ENCODE measurements at regions not wholly inside any gene's neighbourhood (a gene's known extent, or its start where the extent isn't known, plus 50 kb on each side); places are given as distances from the start of the nearest gene placed in this dataset.

DNA sequence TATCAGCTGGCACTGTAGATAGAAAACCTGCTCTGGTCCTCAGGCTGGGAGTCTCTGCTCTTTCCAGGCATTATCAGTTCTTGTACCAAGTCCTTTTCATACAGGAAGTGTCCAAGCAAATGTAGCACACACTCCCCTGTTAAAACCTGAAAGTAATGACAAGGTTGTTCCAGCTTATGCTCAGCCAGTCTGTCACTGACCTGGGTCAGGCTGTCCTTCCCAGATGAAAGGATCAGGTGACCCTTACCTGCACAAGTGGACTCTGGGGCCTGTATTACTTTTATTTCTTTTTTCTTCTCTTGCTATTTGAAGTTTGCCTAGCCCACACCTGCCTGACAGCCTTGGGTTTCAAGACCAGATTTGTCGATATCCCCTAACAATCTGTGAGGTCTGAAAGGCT lies 156.3 kb upstream of the SESN3 start:
- no peak for DNase-seq (ENCODE audit: low spot score)

DNA sequence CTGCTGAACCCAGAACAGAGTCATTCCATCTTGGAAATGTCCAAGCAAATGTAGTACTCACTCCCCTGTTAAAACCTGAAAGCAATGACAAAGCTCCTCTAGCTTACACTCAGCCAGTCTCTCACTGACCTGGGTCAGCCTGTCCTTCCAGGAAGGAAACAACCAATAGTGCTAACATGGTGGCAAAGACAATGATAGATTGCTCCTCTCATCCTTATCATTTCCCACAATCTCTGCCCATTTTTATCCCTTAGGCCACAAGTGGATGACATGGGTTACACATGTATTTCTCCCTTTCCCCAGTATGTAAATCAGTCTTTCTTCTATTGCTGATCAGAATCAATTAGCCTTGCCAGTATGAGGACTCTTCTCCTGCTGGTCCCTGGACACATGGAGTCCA lies 154.6 kb upstream of the SESN3 start:
- no peak for DNase-seq (ENCODE audit: low spot score)

GRCh38 chr11:95379479-95379878 lies 148.5 kb upstream of the SESN3 start:
- no peak for DNase-seq (ENCODE audit: low spot score)

DNA sequence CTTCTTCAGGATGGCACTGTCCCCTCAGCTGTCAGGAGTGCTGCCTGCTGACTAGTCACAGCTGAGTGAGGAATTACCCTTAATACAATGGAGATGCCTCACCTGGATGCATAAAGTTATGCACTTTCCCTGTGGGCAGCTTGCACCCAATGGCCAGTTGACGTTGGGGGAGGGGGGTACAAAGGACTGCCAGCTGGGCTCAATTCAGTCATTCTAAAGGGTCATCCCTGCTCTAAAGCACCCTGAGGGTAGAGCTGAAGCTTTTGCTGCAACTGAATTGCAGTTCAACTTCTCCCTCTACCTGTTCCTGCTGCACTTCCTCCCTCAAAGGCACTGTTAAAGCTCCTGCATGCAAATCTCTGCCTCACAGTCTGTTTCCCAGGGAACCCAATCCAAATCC lies 147.8 kb upstream of the SESN3 start:
- DNase-seq (ENCODE audit: low spot score) = no peak

DNA sequence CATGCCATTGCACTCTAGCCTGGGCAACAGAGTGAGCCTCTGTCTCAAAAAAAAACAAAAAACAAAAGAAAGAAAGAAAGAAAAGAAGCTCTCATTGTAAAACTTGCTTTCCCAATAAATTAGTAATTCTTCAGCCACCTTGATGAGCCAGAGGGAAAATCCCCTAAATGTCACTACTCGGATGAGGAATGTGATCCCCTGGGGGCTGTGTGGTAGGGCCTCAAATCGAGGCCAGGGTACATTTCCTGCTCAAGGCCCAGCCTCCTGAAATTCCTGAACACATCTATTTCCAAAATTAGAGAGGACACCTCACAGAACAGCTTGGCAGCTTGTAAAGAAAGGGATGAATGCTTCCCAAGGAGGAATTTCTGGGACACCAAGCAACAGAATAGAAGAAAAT lies 147.1 kb upstream of the SESN3 start:
- DNase-seq (ENCODE audit: low spot score) = no peak

DNA sequence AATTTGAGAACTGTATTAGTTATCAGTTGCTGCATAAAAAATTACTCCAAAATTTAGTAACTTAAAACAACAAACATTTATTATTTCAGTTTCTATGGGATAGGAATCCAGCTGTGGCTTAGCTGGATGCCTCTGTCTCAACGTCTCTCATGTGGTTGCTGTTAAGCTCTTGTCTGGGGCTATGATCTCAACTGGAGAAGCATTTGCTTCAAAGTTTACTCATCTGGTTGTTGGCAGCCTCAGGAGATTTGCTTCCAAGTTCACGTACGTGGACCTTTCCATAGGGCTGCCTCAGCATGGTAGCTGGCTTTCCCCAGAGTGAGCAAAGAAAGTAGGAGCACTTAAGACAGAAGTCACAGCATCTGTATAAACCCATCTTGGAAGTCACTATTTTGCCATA lies 144.9 kb upstream of the SESN3 start:
- no peak for DNase-seq (ENCODE audit: low spot score)

DNA sequence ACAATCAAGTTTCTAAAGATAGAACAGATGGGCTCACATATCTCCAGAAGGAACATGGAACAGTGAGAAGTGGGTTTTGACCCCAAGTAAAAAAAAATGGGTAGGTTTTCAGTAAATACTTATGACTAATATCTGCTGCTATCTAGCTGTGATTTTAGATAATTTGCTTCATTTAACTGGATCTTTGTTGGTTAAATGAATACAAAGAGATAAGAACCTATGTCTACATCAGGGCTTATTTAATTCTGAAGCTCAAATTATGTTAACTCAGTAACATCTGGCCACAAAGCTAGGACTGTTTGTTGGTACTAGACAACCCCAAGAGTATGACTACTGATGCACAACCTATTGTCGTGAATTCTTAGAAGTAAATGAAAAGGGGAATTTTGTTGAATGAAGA lies 144.4 kb upstream of the SESN3 start:
- no peak for DNase-seq (ENCODE audit: low spot score)

- no peak for DNase-seq (ENCODE audit: low spot score)
These were observed 143.1 kb upstream of the SESN3 start for GRCh38 chr11:95374105-95374504.

DNA sequence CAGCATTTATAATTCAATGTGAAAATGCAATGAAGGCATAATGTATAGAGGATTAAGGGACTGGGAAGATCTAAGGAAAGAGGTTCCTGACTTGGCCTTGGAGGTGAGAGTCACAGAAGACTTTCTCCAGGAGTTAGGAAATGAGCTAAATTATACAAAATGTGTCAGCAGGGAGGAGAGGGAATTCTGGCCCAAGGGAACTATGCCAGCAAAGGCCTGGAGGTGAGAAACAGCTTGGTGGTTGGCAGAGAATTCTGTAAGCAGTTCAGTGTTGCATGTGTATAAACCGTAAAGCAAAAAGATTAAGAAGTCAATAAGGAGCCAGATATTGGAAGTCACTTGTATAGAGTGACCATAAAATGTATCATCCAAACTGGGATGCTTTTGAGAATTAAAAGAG lies 142.2 kb upstream of the SESN3 start:
- no peak for DNase-seq (ENCODE audit: low spot score)

DNA sequence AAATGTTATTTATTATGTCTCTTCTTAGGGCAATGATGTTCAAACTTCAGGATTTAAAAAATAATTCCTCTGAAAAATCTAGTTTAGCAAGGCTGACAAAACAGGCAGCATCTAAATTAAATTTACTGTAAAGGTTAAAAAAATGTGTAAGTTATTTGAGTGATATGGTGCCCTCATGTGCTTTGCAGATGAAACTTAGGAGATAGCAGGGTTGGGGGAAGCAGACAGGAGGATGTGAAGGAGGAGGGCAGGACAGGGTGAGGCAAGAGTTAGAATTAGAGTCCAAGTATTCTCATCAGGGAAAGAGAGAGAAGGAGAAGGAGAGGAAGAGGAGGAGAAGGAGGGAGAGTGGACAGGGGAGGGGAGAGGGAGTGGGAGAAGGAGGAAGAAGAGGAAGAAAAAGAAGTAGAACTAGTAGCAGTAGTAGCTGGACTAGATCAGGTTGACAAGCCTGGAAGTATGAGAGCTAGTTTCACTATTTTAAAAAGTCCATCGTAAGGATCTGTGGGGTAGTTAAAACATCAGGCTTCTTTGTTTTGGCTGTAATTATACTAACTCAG lies 141.2 kb upstream of the SESN3 start:
- DNase-seq (ENCODE audit: low spot score) = no peak

DNA sequence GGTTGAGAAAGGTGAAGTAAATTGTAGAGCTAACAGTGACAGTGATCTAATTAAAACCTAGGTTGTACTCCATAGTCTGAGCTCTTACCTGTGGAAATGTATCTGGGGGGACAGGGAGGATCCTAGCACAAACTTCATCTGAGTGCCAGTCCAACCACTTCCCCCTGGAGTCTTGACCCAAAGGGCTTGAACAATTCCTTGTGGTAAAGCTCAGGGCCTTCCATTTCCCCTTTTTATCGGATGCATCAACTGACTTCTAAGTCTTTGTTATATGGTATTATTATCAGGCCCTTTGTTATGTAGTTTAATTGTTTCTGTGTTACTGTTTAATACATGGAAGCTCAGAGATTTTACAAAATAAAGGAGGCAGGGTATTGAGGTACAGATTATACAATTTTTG lies 140.2 kb upstream of the SESN3 start:
- no peak for DNase-seq (ENCODE audit: low spot score)

- DNase-seq (ENCODE audit: low spot score) = no peak
These were observed 136.7 kb upstream of the SESN3 start for GRCh38 chr11:95367726-95368125.

GRCh38 chr11:95365348-95365747 lies 134.3 kb upstream of the SESN3 start:
- no peak for DNase-seq (ENCODE audit: low spot score)

DNA sequence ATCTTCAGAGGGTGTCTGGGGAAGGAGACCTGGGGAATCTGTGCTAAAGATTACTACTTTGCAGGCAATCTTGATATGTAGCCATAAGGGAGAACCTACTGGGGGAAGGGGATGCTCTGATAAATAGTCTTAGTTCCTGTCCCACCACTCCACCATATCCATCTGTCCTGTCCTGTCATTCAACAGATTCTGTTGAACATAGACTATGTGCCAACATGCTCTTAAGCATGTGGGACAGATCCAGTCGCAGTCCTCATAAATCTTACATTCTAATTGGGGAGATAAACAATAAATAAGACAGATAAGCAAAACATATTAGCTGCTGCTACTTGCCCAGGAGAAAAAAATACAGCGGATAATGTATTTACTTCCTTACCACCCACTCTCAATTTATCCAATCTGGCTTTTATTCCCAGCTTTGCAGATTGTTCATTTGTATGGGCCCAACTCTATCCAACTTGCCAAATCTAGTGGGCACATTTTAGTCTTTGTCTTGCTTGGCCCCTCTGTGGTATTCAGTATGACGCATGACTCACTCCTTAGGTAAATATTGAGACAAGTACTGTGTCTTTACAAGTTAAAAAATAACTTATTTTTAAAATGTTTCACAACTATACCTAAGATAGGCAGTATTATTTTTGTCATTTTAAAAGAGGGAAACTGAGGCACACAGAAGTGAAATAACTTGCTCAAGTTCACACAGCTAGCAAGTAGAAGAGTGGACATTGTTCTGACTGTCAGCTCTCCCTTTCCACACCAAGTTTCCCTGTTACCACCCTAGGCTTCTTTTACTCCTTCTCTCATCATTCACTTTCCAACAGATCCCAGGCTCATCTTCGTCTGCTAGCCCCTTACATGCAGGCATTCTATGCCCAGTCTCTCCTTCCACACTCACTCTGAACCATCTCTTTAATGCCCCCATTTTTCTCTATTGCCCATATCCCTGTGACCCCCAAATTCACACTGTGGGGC lies 133.6 kb upstream of the SESN3 start:
- DNase-seq (ENCODE audit: low spot score) = no peak

- no peak for DNase-seq (ENCODE audit: low spot score)
These were observed 132.7 kb upstream of the SESN3 start for GRCh38 chr11:95363708-95364107.

GRCh38 chr11:95363164-95363563 lies 132.2 kb upstream of the SESN3 start:
- DNase-seq (ENCODE audit: low spot score) = no peak

DNA sequence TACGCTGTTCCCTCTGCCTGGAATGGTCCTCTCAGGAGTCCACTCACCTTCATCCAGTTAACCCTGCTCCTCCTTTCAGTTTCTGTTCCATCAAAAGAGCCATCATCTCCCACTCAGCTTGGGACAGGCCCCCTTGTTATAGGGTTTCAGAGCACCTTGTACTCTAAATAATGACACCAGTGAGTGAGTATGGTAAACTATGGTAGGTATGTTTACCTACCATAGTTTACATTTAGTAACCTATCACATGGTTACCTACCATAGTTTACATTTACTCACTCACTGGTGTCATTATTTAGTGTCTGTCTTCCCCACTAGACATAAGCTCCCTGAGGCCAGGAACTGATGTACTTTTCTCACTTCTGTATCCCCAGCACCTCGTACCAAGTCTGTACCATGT lies 130.2 kb upstream of the SESN3 start:
- no peak for DNase-seq (ENCODE audit: low spot score)

DNA sequence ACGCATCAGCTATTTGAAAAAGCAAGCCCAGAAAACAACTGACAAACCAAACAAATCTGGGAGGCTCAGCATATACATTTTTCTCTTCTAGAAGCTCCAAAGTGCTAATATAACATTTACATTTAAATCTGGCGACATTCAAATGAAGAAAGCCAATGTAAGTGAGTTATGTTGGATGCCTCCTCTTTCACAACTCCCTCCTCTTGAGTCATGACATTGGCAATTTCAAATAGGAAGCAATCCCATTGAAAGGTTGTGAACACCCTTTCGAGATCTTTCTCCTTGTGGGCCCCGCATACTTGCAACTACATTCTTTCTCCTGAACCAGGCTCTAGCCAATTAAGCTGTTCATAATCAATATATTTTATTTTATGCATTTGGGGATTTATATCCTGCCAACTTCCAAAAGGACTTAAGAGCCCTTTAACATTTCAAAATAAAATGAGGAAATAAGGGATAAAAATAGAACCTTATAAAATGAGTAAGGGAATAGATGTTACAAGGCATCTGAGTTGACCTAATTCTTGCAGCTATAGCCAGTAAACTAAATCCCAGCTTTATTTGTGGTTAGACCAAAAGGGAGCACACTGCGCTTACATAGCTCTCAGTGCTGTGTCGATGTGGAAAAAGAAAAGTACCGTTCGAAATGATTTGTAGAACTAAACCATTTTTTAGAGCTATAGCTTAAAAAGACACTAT lies 129.5 kb upstream of the SESN3 start:
- no peak for DNase-seq (ENCODE audit: low spot score)

DNA sequence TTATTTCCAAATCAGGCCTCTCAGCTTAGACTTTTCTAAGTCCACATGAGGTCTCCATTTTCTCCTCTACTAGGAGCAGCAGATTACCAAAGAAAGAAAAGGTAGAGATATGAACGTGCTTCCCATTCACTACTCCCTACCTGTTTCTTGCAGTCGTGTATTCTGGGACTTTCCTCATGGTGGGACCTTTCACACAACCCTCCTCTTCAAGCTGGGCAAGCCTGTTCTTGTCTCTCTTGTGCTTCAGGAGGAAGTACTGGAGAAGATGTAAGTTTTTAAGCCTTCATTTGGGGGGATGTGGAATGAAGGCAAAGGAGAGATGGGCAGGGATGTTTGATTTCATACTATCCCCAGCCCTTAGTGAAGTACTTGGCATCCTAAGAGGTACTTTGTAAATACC lies 128.8 kb upstream of the SESN3 start:
- DNase-seq (ENCODE audit: low spot score) = no peak

- DNase-seq (ENCODE audit: low spot score) = no peak
These were observed 128.3 kb upstream of the SESN3 start for GRCh38 chr11:95359341-95359663.

DNA sequence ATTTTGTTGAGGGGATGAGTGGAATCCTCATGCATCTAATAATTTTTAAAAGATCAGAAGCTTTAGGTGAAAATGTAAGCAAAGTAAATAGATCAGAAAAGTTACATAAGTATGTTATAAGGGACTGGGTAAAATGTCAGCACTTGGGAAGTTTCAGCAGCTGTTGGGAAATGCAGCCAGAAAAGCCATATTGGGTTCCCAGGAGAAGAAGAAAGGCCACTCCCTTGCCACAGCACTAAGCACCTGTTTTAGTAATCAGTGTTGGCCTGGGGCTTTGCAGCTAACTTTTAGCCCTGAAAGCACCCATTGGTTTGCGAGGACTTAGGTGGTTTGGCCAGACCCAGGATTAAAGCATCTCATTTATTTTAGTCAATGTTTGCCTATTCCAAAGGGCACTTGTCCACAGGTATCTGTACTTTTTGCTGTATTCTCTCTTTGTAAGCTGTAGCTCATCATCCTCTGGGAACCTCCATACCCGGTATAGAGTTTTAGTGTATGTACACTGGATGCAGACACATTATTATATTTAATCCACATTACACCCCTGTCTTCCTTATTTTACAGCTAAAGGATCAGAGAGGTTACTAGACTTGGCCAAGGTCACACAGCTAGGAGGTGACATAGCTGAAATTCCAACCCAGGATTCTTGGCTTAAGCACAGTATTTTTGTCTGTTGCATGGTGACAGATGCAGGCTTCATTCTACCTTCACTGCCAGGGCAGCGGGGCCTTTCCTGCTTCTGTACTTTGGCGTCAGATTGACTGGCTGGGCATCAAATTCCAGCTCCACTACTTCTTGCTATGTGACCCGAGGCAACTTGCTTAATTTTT lies 127.7 kb upstream of the SESN3 start:
- DNase-seq (ENCODE audit: low spot score) = no peak

GRCh38 chr11:95354304-95354703 lies 123.3 kb upstream of the SESN3 start:
- no peak for DNase-seq (ENCODE audit: low spot score)

Data from activated CD4-positive, alpha-beta T cell treated with anti-CD3 and anti-CD28 coated beads, Interleukin-2, Interleukin-4, amounts not matched to agents 100 ng/mL and 50 ng/mL, durations not matched to agents 16 hours and 8 hours (primary cell).